ENCODE measurements at regions not wholly inside any gene's neighbourhood (a gene's known extent, or its start where the extent isn't known, plus 50 kb on each side); places are given as distances from the start of the nearest gene placed in this dataset.
"Not testable (repeated sequence)": the region's sequence is repeated elsewhere in the genome, so short reads cannot be mapped to it uniquely, and the experiment has no call there.

DNA sequence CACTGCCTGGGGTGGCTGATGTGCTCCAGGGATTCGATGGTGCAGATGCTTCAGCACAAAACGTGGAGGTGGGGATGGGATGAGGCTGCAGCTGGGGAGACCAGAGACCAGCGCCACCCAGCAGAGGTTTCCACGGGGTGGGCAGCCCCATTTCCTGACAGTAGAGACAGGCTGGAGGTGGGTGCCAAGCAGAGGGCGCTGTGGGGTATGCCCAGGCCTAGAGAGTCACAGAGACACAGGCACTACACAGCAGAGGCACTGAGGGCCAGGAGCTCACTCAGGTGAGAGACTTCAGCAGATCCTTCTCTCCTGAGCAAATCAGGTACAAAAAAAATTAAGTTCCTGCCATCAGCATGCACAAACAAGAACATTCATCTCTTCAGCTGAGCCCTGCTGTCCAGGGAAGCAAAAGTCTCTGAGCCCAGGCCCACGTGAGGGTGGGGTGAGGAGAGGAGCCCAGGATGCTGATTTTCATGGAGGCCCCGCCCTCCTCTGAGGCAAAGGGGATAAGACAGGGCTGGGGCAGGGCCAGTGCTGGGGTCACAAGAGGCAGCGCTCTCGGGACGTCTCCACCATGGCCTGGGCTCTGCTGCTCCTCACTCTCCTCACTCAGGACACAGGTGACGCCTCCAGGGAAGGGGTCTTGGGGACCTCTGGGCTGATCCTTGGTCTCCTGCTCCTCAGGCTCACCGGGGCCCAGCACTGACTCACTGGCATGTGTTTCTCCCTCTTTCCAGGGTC is 53.1 kb downstream of the GGTLC2 start:
- no peak for DNase-seq

DNA sequence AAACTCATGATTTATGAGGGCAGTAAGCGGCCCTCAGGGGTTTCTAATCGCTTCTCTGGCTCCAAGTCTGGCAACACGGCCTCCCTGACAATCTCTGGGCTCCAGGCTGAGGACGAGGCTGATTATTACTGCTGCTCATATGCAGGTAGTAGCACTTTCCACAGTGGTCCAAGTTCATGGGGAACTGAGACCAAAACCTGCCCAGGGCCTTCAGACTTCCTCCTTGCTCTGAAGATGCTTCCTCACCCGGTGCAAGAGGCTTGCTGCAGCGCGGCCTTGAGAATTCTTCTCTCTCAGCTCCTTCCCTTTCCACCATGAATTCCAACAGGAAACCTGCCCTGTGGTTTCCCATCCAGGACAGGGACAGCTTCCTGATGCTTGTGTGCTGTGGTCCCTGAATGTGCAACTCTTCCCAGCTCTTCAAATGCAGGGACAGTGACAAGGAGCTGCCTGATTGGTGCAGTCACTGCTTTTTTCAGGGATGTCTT is 53.9 kb downstream of the GGTLC2 start:
- no peak for DNase-seq

DNA sequence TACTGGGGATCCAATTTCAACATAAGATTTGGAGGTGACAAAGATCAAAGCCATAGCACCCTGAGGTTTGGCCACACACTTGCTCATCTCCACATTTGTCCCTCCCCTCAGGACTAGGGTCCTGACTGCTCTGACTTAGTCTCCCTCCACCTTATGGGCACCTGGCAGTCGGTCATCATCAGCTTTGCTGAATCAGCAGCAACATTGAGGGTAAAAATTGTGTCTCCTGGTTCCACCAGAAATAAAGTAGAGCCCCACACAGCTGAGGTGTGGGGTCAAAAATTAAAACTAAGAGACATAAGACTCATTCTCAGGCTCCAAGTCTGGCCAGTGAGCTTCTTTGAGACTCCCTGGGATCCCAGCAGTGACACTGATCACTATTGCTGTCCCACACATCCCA is 56.2 kb downstream of the GGTLC2 start:
- no peak for DNase-seq

DNA sequence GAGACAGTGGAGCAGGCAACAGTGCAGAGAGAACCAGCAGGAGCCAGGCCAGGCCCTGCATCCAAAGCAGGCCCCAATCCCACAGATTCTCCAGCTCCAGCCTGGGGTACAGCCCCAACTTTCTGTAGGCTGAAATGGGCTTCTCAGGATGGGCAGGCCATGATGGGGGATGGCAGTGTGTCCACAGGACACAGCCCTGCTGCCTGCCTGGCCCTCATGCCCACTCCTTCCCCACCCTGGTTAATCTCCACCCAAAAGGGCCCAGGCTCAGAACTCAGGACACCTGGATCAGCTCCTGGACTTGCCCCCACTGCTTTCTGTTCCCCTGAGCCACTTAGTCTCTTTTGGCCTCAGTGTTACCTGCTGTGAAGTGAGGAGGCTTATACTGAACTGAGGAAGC is 57.1 kb downstream of the GGTLC2 start:
- not testable (repeated sequence) for DNase-seq

DNA sequence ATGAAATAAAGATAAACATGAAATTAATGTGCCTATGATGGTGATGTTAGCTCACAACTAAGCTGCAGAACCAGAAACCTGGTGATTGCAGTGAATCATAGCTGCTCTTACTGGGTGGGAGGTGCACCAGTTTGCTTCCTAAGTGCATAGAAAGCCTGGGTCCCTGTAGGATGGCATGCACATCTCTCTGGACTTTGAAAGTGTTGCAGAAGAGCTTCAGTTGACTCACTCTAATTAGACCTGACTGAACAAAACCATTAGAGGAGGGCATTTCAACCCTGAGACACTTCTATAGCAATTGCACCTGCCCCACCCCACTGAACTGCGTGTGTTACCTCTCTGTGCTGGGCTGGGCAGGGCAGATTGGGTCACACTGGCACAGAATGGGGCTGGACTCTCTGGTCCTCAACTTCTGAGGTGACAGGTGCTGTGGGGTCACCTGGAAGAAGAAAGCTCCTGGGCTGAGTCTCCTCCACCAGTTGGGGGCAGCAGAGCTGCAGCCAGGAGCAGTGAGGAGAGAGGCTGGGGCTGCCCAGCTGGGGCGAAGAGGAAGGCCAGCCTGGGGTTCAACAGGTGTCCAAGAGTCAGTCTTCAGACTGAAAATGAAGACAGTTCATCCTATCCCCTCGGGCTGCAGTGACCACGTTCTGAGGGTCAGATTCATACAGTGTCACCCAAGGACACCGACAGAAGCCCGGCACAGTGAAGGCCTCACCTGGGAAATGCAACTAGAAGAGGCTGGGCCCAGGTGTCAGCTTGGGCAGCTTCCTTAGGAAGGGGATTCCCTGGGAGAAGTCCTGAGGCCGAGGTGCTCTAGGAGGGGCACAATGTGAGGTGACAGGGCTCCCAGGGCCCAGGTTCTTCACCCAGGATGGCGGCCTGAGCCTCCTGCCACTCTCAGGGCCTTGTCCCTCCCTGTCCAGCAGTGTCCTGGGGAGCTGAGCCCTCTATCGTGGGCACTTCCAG is 58.1 kb downstream of the GGTLC2 start:
- no peak for DNase-seq

DNA sequence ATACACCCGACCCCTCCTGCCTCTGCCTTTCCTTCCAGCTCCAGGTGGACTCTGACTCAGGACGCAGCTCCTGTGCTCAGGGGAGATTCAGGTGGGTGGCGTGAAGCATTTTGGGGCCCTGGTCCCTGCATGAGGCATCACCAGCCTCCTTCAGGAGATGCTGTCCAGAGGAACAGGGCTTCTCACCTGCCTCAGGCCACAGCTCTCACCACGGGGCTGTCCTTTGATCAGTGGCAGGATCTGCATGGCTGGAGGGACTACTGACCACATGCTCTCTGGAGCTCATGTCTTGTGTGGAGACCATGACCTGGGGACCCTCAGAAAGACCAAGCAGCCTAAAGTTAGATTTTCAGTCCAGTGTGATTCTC is 58.8 kb downstream of the GGTLC2 start:
- no peak for DNase-seq

DNA sequence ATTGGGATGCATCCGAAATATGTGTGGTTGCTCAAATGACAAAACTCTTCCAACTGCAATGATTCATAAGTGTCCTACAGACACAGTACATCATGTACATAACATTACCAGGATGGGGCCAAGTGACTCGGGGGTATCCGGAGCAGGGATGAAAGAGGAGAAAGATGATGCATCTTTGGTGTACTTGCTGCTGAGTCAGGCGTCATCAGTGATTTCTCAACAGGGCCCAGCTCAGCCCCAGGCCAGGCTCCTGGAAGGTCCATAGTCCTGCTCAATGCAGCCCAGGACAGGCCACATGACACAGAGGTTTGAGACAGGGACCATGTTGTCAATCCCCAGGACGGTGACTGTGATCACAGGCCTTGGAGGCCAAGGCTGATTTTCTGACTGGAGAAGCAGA is 59.3 kb downstream of the GGTLC2 start:
- DNase-seq: no peak

DNA sequence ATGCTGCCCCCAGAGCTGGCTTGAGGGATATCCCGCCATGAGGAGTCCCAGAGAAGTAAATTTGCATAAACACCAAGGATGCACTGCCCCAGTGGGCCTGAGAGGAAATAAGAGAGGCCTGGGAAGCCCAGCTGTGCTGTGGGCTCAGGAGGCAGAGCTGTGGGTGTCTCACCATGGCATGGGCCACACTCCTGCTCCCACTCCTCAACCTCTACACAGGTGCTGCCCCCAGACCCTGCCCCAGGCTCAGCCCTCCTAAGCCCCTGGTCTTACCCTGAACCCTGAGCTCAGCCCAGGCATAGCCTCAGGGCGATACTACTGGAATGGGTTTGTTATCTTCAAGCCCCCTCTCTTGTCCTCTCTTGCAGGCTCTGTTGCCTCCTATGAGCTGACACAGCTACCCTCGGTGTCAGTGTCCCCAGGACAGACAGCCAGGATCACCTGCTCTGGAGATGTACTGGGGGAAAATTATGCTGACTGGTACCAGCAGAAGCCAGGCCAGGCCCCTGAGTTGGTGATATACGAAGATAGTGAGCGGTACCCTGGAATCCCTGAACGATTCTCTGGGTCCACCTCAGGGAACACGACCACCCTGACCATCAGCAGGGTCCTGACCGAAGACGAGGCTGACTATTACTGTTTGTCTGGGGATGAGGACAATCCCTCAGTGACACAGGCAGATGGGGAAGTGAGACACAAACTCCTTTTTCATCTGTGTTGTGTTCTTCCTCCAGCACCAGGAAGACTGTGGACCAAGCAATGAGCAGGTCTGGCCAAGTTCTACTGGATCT is 59.9 kb downstream of the GGTLC2 start:
- DNase-seq: no peak

DNA sequence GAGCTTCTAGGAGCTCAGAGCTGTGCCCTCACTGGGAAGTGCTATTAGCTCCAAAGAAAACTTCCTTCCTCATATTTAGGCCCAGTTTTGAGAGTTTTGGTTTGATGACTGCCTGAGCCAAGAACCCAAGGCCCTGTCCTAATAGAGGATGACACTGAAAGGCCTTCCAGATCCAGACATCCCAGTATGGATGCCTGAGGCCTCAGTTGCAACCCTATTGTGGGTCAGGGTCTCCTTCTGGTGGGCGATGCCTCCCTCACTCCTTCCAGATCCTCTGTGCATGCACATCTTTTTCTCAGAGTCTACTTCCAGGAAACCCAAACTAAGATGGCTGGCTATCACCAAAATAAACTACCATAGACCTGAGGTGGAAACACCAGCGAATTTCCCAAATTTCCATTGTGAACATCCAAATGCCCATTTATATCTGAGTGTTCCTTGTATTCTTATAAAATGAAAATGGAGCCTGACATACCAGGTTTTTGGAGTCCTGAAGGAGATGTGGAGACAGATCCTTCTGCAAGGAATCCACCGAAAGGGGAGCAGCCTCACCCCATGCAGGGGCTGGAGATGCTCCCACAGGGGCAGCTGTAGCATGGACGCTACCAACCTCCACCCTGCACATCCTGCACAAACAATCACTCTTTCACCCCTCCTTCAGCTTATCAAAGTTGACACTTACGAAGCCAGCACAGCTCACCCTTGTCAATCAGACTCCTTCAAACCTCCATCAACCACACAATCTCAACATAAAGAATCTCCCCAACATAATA is 61.1 kb downstream of the GGTLC2 start:
- no peak for DNase-seq

DNA sequence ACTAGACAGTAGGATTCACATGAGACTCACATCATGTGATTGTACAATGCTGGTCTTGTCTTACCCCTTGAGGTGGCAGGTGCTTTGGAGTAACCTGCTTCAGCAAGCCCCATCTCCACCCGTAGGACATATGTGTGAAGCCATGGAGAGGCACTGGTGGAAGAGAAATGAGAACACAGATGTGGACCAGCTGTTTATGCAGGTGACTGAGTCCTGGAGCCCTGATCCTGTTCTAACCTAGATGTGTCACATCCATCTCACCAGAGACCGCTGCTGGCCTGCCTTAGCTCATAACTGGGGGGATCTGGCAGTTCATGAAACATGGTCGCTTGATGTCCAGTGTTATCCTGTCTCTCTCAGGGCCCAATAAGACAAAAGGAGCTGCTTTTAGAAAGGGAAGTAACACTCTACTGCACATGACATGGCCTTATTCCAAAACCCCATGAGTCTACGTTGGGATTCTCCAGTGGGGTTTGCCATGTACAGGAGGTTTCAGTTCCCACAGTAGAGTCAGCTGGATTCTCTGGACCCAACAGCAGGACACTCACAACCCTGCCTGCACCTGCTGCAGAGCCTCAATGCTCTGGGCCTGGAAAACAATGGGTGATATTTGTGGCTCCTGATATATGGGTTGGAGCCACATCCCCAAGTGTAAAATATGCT is 62.0 kb downstream of the GGTLC2 start:
- no peak for DNase-seq

DNA sequence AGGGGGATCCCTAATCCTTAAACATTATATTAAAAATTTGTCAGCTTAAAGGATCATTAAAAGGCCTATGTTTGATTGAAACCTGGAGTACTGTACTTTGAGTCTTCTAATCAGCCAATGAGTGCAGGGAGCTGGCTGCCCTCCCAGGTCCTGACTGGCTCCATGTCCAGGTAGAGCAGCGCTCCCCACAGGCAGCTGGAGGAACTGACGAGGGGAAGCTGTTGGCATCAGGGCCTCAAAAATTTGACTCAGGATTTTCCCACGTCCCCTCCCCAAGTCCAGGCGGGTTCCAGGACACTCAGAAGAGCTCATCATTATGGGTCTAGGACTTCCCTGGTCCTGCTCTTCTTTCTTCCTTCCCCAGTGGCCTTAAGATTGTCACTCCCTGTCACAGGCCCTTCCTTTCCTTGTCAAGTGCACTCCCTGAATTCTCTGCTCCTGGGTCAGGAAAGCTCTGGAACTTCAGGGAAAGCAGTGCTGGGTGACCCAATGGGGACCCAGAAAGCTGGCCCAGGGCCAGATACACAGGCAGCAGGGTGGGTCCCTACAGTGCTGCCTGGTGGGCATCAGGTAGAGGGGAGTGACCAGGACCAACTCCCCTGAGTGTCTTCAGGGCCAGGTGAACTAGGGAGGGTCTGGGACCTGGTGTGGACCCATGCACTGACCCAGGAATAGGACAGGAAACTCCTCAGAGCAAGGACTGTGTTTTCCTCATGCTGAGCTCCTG is 65.5 kb downstream of the GGTLC2 start:
- DNase-seq: no peak

DNA sequence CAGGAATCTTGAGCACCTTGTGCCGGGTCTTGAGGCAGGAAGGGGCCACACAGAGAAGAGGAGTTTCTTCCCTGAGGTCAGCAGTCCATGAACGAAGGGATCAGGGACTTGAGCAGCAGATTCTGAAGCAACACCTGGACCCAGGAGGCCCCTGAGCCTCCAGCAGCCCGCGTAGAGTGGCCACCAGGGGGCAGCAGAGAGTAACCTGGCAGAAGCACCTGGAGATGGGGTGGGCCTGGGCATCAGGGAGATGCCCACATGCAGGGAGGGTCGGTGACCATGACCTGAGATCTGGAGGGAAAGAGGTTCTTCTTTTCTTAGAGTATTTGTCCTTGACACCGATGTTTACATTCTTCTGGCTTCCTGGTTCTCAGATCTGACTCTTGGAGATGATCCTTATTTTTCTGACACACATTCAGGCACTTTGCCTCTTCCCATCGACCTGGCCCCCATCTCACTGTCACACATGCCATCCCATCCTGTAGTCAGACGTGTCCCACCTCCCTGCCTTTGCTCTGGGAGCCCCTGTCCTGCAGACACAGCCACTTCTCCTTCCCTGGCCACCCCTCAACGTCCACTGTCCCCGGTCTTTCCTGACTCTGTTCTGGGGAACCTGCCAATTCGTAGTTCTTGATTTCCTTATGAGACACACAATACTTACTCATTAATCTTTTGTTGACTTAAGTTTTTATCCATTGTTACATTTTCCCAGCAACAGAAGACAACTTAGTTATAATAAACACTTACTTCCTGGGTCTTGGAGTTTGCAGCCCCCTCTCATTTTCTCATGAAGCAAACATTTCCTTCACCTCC is 66.5 kb downstream of the GGTLC2 start:
- DNase-seq: peak; percentile 85

DNA sequence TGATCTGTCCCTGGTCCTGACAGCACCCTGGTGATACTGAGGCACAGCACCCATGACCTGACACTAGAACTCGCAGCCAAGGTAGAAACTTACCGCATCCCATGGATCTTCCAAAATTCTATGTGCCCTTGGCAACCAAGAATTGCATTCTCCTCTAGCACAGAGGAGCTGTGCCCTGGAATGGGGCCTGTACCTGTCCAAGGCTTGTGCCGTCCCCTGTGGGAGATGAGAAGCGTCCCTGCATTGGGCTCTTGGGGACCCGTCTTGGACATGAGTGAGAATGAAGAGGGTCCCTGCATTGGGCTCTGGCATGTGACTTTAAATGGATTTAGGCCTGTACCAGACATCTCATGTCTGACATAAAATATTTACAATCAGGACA is 67.1 kb downstream of the GGTLC2 start:
- DNase-seq: no peak

DNA sequence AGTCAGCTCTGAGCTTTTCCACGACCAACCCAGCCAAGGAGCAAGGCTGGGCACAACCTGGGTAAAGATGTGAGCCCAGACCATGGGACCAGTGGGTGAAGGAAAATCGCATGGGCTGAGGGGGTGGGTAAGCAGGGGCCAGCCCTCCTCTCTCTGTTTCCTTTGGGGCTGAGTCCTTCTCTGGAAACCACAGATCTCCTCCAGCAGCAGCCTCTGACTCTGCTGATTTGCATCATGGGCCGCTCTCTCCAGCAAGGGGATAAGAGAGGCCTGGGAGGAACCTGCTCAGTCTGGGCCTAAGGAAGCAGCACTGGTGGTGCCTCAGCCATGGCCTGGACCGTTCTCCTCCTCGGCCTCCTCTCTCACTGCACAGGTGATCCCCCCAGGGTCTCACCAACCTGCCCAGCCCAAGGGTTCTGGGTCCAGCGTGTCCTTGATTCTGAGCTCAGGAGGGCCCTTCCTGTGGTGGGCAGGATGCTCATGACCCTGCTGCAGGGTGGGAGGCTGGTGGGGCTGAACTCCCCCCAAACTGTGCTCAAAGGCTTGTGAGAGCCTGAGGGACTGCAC is 67.8 kb downstream of the GGTLC2 start:
- DNase-seq: no peak

DNA sequence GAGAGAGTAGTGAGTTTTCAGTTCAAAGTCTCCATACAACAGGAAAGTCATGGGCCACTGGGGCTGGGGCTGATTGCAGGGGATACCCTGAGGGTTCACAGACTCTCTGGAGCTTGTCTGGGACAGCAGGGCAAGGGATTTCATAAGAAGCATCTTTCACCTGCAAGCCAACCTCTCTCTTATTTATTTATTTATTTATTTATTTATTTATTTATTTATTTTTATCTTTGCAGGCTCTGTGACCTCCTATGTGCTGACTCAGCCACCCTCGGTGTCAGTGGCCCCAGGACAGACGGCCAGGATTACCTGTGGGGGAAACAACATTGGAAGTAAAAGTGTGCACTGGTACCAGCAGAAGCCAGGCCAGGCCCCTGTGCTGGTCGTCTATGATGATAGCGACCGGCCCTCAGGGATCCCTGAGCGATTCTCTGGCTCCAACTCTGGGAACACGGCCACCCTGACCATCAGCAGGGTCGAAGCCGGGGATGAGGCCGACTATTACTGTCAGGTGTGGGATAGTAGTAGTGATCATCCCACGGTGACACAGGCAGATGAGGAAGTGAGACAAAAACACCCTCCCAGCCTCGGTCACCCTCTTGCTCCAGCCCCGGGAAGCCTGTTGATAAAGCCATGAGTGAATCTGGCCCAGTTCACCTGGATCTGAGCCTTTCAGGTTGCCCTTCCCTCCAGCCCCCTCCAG is 68.4 kb downstream of the GGTLC2 start:
- no peak for DNase-seq

DNA sequence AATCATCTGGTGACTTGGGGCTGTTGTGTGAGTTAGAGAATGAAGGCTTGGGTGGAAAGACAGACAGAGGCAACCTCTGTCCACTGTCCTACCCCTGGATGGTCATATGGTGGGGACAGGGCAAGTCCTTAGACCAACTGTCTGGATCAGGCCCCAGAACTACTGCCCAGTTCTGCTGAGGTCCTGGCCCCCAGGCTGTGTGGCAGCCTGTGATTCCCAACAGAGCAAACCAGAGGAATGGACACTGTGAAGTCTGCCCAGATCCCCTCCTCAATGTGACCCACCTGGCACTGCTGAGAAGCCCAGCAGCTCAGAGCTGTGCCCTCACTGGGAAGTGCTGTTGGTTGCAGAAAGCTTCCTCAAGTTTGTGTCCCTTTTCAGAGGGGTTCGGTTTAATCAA is 69.0 kb downstream of the GGTLC2 start:
- no peak for DNase-seq

DNA sequence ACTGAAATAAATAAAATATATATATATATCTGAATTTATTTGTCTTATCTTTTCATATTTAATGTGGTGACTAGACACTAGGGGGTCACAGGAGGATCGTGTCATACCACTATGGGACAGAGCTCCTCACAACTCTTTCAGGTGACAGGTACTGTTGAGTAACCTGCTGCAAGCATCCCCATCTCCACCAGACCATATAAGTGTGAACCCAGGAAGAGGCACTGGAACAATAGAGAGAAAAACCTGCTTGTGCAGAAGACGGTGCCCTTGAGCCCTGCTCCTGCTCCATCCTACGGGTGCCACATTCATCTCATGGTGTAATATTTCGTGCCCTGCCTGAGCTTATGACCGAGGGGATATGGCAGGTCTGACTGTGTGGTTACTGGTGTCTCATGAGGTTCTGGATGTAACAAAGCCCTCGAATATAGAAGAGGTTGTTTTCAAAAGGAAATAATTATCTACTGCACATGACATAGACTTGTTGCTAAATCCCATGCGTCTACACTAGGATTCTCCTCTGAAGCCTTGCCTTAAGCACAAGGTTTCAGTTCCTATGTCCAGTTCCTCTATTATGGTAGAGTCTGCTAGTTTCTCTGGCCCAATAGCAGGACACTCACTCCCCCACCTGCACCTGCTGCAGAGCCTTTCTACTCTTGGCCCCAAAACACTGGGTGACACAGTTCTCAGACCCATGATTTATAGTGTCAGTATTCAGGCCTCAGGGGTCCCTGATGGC is 70.4 kb downstream of the GGTLC2 start:
- DNase-seq: no peak

DNA sequence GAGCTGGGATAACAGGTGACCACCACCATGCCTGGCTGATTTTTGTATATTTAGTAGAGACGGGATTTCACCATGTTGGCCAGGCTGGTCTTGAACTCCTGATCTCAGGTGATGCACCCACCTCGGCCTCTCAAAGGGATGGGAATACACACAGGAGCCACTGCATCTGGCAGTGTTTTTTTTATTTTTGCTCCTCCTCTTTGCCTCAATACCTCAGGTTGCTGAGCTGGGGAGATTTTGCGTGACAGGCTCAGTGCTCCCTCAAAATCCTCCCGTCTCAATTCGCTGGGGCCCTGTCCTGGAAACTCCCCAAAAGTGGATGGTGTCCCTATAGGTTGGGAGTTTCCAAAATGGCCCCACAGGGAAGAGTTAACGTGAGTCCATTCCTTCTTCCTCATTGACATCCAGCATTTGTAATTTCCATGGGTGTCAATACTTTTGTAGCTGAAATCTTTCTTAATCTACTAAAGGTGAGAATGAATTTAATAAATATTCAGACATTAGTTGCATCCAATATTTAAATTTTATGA is 71.8 kb downstream of the GGTLC2 start:
- DNase-seq: no peak
